ENCODE measurements at regions not wholly inside any gene's neighbourhood (a gene's known extent, or its start where the extent isn't known, plus 50 kb on each side); places are given as distances from the start of the nearest gene placed in this dataset.

DNA sequence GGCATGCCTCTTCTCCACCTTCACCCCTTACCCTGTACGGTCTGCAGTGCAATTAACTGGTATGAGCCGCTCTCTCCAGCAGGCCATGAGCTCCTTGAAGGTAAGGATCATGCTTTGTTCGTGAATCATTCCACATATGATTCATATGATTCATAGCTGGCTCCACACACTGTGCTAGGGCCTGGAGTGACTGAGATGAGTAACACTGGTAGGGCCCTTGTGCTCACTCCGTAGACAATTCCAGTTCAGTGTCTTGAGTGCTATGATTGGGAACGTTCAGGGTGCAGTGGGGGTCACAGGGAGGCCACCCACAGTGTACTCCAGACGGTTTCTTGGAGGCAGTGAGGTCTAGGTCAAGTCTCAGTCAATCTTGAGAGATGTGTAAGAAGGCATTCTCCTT is 239.8 kb downstream of the LMX1A start:
- TF ChIP-seq, protein P1, sequence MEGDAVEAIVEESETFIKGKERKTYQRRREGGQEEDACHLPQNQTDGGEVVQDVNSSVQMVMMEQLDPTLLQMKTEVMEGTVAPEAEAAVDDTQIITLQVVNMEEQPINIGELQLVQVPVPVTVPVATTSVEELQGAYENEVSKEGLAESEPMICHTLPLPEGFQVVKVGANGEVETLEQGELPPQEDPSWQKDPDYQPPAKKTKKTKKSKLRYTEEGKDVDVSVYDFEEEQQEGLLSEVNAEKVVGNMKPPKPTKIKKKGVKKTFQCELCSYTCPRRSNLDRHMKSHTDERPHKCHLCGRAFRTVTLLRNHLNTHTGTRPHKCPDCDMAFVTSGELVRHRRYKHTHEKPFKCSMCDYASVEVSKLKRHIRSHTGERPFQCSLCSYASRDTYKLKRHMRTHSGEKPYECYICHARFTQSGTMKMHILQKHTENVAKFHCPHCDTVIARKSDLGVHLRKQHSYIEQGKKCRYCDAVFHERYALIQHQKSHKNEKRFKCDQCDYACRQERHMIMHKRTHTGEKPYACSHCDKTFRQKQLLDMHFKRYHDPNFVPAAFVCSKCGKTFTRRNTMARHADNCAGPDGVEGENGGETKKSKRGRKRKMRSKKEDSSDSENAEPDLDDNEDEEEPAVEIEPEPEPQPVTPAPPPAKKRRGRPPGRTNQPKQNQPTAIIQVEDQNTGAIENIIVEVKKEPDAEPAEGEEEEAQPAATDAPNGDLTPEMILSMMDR (IDR thresholded peaks at IDR 0.05; ENCODE audit: low read depth, low read length, missing input control), result no peak
- TF ChIP-seq RAD21 (IDR thresholded peaks at IDR 0.05) (no peak), REST (IDR thresholded peaks at IDR 0.05) (no peak), EGR1 (IDR thresholded peaks at IDR 0.05; ENCODE audit: low read depth in 2 of 2) (no peak), GABPA (IDR thresholded peaks at IDR 0.05 in 1 of 2, conservative IDR thresholded peaks at IDR 0.05 in 1 of 2) (no peak), TAF1 (conservative IDR thresholded peaks at IDR 0.05) (no peak), FOXA1 (IDR thresholded peaks at IDR 0.05) (no peak), HNF4A (conservative IDR thresholded peaks at IDR 0.05) (no peak), RXRA (IDR thresholded peaks at IDR 0.05) (no peak), SP1 (IDR thresholded peaks at IDR 0.05) (no peak), ATF3 (IDR thresholded peaks at IDR 0.05) (no peak), YY1 (IDR thresholded peaks at IDR 0.05) (no peak)

All from liver (tissue), 3 donors.